SK-N-MC (cell line): ENCODE measurements at regions not wholly inside any gene's neighbourhood (a gene's known extent, or its start where the extent isn't known, plus 50 kb on each side); places are given as distances from the start of the nearest gene placed in this dataset.

Experiments
- DNase-seq: peaks from one replicate; pipeline ENCODE4 v3.0.0-alpha.2; 2011; ENCODE audit warnings: low read depth, low spot score
- H3K27ac ChIP-seq: fragments of 200-600 bp; sonication (generic); 2 replicates; pipeline ENCODE4 v1.5.1; 2016; ENCODE audit warnings: mixed run types
- H3K36me3 ChIP-seq: fragments of 200-600 bp; sonication (generic); 2 replicates; pipeline ENCODE4 v1.6.1; 2017; ENCODE audit warnings: antibody characterized with exemption, low read length, mixed read lengths; ENCODE audit not compliant: insufficient read depth
- H3K4me3 ChIP-seq: fragments of 200-600 bp; sonication (generic); 2 replicates; pipeline ENCODE4 v1.5.1; 2016
- H3K9ac ChIP-seq: fragments of 200-600 bp; sonication (generic); 2 replicates; pipeline ENCODE4 v1.8.0; 2017; ENCODE audit warnings: mixed run types, mixed read lengths; ENCODE audit not compliant: insufficient read length
- H3K9me3 ChIP-seq: fragments of 200-600 bp; sonication (generic); 2 replicates; pipeline ENCODE4 v1.6.1; 2017; ENCODE audit warnings: low read depth, mild to moderate bottlenecking, antibody characterized with exemption, low read length, moderate library complexity, mixed read lengths
- EZH2 ChIP-seq: fragments of 200-600 bp; sonication (generic); IDR thresholded peaks from one replicate; pipeline ENCODE4 v1.6.1; 2017; ENCODE audit warnings: antibody characterized with exemption
- FOXP2 ChIP-seq: optimal IDR thresholded peaks from 2 replicates; pipeline ENCODE3; 2011; ENCODE audit warnings: mild to moderate bottlenecking, moderate library complexity; ENCODE audit not compliant: insufficient read depth; ENCODE audit errors: extremely low read length, control extremely low read depth
- POLR2AphosphoS5 ChIP-seq: IDR thresholded peaks from 2 replicates; pipeline ENCODE4 v1.6.1; 2012; ENCODE audit warnings: mild to moderate bottlenecking, low read depth, low read length, borderline replicate concordance

DNA sequence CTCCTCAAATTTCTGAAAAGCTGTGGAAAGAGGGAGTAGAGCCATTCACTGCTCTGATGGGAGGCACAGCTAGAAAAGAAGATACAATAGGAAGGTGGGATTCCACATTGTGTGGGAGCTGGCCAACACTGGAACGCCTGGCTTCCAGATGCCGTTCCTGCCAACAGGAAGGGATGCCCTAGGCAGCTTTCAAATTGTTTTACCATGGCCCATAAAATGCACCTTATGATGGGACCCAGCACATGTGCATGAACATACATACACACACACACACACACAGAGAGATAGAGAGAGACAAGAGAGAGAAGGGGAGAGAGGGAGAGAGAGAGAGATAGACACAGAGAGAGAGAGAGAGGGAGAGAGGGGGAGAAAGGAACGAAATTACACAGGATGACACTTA lies 86.1 kb upstream of the BZW1 start:
- no peaks in the 10 kb centered on the region for H3K9me3 ChIP-seq
- no peak for DNase-seq
- no peak overlapping the region for H3K9ac ChIP-seq
- H3K4me3 ChIP-seq: no peak overlapping the region
- no peaks in the 10 kb centered on the region for H3K36me3 ChIP-seq
- no peak overlapping the region for H3K27ac ChIP-seq
- TF ChIP-seq FOXP2: no peak
- TF ChIP-seq EZH2: no peak
- TF ChIP-seq POLR2AphosphoS5: no peak

GRCh38 chr2:200728630-200729029 lies 83.1 kb upstream of the BZW1 start:
- no peak for DNase-seq
- Histone ChIP-seq H3K4me3 (no peak overlapping the region), H3K9ac (no peak overlapping the region), H3K36me3 (no peaks in the 10 kb centered on the region), H3K27ac (no peak overlapping the region), H3K9me3 (no peaks in the 10 kb centered on the region)
- no peak for TF ChIP-seq EZH2
- TF ChIP-seq FOXP2: no peak
- TF ChIP-seq POLR2AphosphoS5: no peak

DNA sequence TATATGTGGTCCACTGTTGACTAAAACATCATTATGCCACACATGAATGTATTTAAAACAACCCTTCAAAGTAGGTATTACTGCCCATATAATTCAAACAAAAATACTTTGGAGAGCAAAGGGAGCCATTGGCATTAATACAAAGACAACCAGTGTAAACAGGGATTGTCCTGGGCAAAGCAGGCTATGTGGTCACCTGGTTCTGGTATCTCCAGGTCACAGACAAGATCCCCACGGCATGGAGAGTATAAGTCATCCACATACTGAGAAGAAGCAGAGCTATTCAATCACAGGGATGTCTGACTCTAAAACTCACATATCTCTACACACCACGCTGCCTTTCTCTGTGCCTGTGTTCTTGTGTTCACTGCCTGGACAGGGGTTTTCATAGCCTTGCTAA lies 81.4 kb upstream of the BZW1 start:
- no peak for TF ChIP-seq FOXP2
- TF ChIP-seq EZH2: no peak
- TF ChIP-seq POLR2AphosphoS5: no peak
- Histone ChIP-seq H3K9ac (no peak overlapping the region), H3K4me3 (no peak overlapping the region), H3K36me3 (no peaks in the 10 kb centered on the region), H3K27ac (no peak overlapping the region), H3K9me3 (no peaks in the 10 kb centered on the region)
- no peak for DNase-seq

GRCh38 chr2:200730960-200731359 lies 80.8 kb upstream of the BZW1 start:
- no peak for DNase-seq
- Histone ChIP-seq H3K9ac (no peak overlapping the region), H3K27ac (no peak overlapping the region), H3K36me3 (no peaks in the 10 kb centered on the region), H3K9me3 (no peaks in the 10 kb centered on the region), H3K4me3 (no peak overlapping the region)
- no peak for TF ChIP-seq POLR2AphosphoS5
- no peak for TF ChIP-seq FOXP2
- no peak for TF ChIP-seq EZH2

DNA sequence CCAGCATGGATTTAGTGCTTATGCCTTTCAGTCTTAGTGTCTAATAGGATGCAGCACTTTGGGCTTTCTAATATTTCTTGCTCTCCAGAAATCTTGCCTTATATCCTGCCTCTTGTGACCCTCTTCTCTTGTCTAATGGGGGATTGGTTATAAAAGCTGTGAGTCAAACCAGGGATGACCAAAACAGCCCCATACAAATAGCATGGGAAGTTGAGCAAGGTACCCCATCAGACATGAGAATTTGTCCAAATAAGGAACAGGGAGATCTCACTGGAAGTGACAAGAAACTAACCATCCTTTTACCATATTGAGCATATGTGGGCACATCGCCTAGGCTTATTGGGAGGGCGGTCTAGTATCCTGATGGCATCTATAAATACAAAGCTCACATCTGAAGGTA lies 78.8 kb upstream of the BZW1 start:
- Histone ChIP-seq H3K4me3 (no peak overlapping the region), H3K9me3 (no peaks in the 10 kb centered on the region), H3K36me3 (no peaks in the 10 kb centered on the region), H3K27ac (no peak overlapping the region), H3K9ac (no peak overlapping the region)
- DNase-seq: no peak
- TF ChIP-seq EZH2 (no peak), POLR2AphosphoS5 (no peak), FOXP2 (no peak)

- no peak overlapping the region for H3K27ac ChIP-seq
Measured at GRCh38 chr2:200733713-200734198, 78.0 kb upstream of the BZW1 start.

DNA sequence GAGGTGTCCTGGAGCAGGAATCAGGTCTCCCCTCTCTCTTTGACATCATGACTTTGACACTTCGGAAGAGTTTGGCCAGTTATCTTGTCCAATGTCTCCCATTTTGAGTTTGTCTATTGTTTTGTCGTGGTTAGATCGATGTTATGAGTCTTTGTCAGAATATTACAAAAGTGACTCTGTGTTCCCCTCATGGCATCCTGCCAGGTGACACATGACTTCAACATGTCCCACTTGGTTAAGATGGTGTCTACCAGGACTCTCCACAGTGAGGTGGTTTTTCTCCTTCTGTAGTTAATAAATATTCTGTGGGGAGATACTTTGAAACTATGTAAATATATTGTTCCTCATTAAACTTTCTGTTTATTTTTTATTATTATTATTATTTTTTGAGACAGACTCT lies 76.6 kb upstream of the BZW1 start:
- H3K27ac ChIP-seq: no peak overlapping the region
- H3K9me3 ChIP-seq: no peaks in the 10 kb centered on the region
- H3K36me3 ChIP-seq: no peaks in the 10 kb centered on the region
- no peak for DNase-seq
- H3K4me3 ChIP-seq: no peak overlapping the region
- TF ChIP-seq POLR2AphosphoS5: no peak
- no peak for TF ChIP-seq EZH2
- no peak for TF ChIP-seq FOXP2
- no peak overlapping the region for H3K9ac ChIP-seq

More at GRCh38 chr2:200733713-200734198, 78.0 kb upstream of the BZW1 start:
- H3K9ac ChIP-seq: no peak overlapping the region
- DNase-seq: no peak
- TF ChIP-seq POLR2AphosphoS5 (no peak), FOXP2 (no peak), EZH2 (no peak)
- no peaks in the 10 kb centered on the region for H3K36me3 ChIP-seq
- H3K9me3 ChIP-seq: no peaks in the 10 kb centered on the region
- no peak overlapping the region for H3K4me3 ChIP-seq

DNA sequence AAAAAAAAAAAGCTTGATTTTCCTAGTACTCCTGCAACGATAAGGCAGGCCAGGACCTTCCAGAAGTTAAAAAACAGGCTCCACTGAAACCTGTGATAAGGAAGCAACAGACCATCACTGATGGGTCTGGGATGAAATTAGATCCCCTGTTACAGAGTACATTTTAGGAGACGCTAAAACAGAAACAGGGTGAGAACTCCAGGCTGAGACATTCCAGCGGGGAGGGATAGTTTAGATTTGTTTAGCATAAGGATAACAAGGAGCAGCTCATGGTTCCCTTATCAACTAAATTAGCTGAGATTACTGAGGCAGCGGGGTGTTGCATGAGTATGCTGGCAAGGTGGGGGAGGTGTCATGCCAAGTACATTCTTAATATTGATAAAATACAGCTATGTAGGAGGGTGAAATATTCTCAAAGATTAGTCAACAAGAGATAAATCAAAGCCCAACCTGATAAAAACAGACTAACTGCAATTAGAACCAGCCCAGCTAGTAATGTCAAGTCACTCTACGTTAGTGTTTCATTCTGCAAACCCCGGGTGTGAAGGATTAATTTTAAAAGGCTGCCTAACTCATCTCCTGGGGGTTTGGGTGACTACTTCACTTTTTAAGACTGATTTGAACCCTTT lies 75.0 kb upstream of the BZW1 start:
- H3K9me3 ChIP-seq: no peaks in the 10 kb centered on the region
- no peak overlapping the region for H3K27ac ChIP-seq
- no peak overlapping the region for H3K4me3 ChIP-seq
- TF ChIP-seq FOXP2 (no peak), POLR2AphosphoS5 (no peak), EZH2 (no peak)
- DNase-seq: no peak
- H3K36me3 ChIP-seq: no peaks in the 10 kb centered on the region
- no peak overlapping the region for H3K9ac ChIP-seq

GRCh38 chr2:200737585-200737984 lies 74.1 kb upstream of the BZW1 start:
- no peak overlapping the region for H3K27ac ChIP-seq
- H3K9ac ChIP-seq: no peak overlapping the region
- H3K36me3 ChIP-seq: no peaks in the 10 kb centered on the region
- no peak for DNase-seq
- TF ChIP-seq EZH2 (no peak), FOXP2 (no peak), POLR2AphosphoS5 (no peak)
- no peaks in the 10 kb centered on the region for H3K9me3 ChIP-seq
- no peak overlapping the region for H3K4me3 ChIP-seq
